ENCODE measurements at regions not wholly inside any gene's neighbourhood (a gene's known extent, or its start where the extent isn't known, plus 50 kb on each side); places are given as distances from the start of the nearest gene placed in this dataset.

- TF ChIP-seq, protein P1, sequence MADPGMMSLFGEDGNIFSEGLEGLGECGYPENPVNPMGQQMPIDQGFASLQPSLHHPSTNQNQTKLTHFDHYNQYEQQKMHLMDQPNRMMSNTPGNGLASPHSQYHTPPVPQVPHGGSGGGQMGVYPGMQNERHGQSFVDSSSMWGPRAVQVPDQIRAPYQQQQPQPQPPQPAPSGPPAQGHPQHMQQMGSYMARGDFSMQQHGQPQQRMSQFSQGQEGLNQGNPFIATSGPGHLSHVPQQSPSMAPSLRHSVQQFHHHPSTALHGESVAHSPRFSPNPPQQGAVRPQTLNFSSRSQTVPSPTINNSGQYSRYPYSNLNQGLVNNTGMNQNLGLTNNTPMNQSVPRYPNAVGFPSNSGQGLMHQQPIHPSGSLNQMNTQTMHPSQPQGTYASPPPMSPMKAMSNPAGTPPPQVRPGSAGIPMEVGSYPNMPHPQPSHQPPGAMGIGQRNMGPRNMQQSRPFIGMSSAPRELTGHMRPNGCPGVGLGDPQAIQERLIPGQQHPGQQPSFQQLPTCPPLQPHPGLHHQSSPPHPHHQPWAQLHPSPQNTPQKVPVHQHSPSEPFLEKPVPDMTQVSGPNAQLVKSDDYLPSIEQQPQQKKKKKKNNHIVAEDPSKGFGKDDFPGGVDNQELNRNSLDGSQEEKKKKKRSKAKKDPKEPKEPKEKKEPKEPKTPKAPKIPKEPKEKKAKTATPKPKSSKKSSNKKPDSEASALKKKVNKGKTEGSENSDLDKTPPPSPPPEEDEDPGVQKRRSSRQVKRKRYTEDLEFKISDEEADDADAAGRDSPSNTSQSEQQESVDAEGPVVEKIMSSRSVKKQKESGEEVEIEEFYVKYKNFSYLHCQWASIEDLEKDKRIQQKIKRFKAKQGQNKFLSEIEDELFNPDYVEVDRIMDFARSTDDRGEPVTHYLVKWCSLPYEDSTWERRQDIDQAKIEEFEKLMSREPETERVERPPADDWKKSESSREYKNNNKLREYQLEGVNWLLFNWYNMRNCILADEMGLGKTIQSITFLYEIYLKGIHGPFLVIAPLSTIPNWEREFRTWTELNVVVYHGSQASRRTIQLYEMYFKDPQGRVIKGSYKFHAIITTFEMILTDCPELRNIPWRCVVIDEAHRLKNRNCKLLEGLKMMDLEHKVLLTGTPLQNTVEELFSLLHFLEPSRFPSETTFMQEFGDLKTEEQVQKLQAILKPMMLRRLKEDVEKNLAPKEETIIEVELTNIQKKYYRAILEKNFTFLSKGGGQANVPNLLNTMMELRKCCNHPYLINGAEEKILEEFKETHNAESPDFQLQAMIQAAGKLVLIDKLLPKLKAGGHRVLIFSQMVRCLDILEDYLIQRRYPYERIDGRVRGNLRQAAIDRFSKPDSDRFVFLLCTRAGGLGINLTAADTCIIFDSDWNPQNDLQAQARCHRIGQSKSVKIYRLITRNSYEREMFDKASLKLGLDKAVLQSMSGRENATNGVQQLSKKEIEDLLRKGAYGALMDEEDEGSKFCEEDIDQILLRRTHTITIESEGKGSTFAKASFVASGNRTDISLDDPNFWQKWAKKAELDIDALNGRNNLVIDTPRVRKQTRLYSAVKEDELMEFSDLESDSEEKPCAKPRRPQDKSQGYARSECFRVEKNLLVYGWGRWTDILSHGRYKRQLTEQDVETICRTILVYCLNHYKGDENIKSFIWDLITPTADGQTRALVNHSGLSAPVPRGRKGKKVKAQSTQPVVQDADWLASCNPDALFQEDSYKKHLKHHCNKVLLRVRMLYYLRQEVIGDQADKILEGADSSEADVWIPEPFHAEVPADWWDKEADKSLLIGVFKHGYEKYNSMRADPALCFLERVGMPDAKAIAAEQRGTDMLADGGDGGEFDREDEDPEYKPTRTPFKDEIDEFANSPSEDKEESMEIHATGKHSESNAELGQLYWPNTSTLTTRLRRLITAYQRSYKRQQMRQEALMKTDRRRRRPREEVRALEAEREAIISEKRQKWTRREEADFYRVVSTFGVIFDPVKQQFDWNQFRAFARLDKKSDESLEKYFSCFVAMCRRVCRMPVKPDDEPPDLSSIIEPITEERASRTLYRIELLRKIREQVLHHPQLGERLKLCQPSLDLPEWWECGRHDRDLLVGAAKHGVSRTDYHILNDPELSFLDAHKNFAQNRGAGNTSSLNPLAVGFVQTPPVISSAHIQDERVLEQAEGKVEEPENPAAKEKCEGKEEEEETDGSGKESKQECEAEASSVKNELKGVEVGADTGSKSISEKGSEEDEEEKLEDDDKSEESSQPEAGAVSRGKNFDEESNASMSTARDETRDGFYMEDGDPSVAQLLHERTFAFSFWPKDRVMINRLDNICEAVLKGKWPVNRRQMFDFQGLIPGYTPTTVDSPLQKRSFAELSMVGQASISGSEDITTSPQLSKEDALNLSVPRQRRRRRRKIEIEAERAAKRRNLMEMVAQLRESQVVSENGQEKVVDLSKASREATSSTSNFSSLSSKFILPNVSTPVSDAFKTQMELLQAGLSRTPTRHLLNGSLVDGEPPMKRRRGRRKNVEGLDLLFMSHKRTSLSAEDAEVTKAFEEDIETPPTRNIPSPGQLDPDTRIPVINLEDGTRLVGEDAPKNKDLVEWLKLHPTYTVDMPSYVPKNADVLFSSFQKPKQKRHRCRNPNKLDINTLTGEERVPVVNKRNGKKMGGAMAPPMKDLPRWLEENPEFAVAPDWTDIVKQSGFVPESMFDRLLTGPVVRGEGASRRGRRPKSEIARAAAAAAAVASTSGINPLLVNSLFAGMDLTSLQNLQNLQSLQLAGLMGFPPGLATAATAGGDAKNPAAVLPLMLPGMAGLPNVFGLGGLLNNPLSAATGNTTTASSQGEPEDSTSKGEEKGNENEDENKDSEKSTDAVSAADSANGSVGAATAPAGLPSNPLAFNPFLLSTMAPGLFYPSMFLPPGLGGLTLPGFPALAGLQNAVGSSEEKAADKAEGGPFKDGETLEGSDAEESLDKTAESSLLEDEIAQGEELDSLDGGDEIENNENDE (IDR thresholded peaks at IDR 0.05; ENCODE audit: insufficient replicate concordance, low read length): no peak
- no peak for TF ChIP-seq RBBP5 (IDR thresholded peaks at IDR 0.05; ENCODE audit: borderline replicate concordance, low read depth, low read length)
- TF ChIP-seq KDM1A (IDR thresholded peaks at IDR 0.05; ENCODE audit: borderline replicate concordance, low read length): no peak
- TF ChIP-seq CHD1 (IDR thresholded peaks at IDR 0.05; ENCODE audit: low read depth, low read length): no peak
- no peak for TF ChIP-seq HDAC6 (IDR thresholded peaks at IDR 0.05; ENCODE audit: low read depth, low read length)
Observed at GRCh38 chr2:59745085-59745484, 808.4 kb downstream of the BCL11A start (continued).
